Esophagus squamous epithelium (tissue), 5 donors: ENCODE measurements at regions not wholly inside any gene's neighbourhood (a gene's known extent, or its start where the extent isn't known, plus 50 kb on each side); places are given as distances from the start of the nearest gene placed in this dataset.

ENCODE experiments used
- DNase-seq: peaks from one replicate; lab custom pipeline; 2025; lab: John Stamatoyannopoulos, UW
- H3K27ac ChIP-seq, 4 donors: fragments of 200-600 bp; sonication (generic); one replicate each; pipeline ENCODE4 v1.5.1; 2016 to 2019; ENCODE audit warnings: mild to moderate bottlenecking in 1 of 4
- H3K27me3 ChIP-seq, 4 donors: fragments of 200-600 bp; sonication (generic); 1 replicate in 3 of 4; 2 replicates in 1 of 4; pipeline versions ENCODE4 v1.5.1 to v1.6.0; 2017 to 2021; ENCODE audit warnings: antibody characterized with exemption in 1 of 4
- H3K36me3 ChIP-seq, 3 donors: fragments of 200-600 bp; sonication (generic); one replicate each; pipeline ENCODE4 v1.5.1; 2016 to 2019
- H3K4me1 ChIP-seq, 3 donors: fragments of 200-600 bp; sonication (generic); one replicate each; pipeline ENCODE4 v1.5.1; 2017 to 2019
- H3K4me3 ChIP-seq, 4 donors: fragments of 200-600 bp; sonication (generic); 1 replicate in 3 of 4; 2 replicates in 1 of 4; pipeline ENCODE4 v1.5.1; 2016 to 2019; ENCODE audit warnings: mild to moderate bottlenecking in 2 of 4, moderate library complexity in 1 of 4
- H3K9me3 ChIP-seq, 3 donors: fragments of 200-600 bp; sonication (generic); one replicate each; pipeline ENCODE4 v1.5.1; 2016 to 2019
- POLR2A ChIP-seq, 4 donors: fragments of 450-650 bp; IDR thresholded peaks; one replicate each; pipeline ENCODE4 v1.6.1; 2017; ENCODE audit warnings: antibody characterized with exemption in 4 of 4, mild to moderate bottlenecking in 4 of 4, moderate library complexity in 3 of 4
- WGBS, 2 donors: methylation state at CpG; one replicate each; pipeline ENCODE4 v1.1.5; 2018; 5-methylcytosine and 5-hydroxymethylcytosine counted together
- intact Hi-C: fragments of 100-400 bp; cut with DNase I; formaldehyde crosslinking; loops from one replicate; pipeline ENCODE4 v1.15.0; 2022
- TF ChIP-seq, protein P1 (sequence below), 6 experiments: fragments of 450-650 bp in 4 of 6; fragments of 200-600 bp in 2 of 6; sonication (generic) in 2 of 6; IDR thresholded peaks; one replicate each; pipeline ENCODE4 v1.5.1; 2016 to 2019; ENCODE audit warnings: antibody characterized with exemption in 6 of 6, mild to moderate bottlenecking in 4 of 6, moderate library complexity in 4 of 6
- donor health status: DM: yes; HTN: yes; CAD: no.

DNA sequence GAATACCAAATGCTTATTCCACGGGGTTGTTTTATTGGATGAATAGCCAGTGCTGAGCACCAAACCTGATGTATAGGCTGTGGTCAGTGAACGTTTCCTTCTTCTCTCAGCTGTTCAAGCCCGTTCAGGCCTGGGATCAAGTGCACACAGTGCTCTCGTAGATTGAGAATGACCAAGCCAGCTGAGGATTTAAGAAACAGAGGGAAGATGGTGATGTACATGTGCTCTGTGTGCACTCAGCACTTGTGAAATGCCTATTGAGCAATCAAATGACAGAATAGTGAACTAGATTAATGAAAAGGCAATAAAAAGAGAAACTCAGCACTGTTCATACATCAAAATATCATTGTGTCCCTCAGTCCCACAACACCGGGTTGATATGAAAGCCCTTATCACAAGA is 302.5 kb downstream of the BMPER start:
- H3K9me3 ChIP-seq: no peaks in the 10 kb centered on the region
- no peaks in the 10 kb centered on the region for H3K27me3 ChIP-seq
- no peaks in the 10 kb centered on the region for H3K36me3 ChIP-seq
- H3K27ac ChIP-seq: no peak overlapping the region
- H3K4me1 ChIP-seq: no peaks in the 10 kb centered on the region
- no peak overlapping the region for H3K4me3 ChIP-seq
- WGBS, 2 donors: 82 to 84% methylated on average over 5 of the region's 5 CpGs
- TF ChIP-seq, protein P1, sequence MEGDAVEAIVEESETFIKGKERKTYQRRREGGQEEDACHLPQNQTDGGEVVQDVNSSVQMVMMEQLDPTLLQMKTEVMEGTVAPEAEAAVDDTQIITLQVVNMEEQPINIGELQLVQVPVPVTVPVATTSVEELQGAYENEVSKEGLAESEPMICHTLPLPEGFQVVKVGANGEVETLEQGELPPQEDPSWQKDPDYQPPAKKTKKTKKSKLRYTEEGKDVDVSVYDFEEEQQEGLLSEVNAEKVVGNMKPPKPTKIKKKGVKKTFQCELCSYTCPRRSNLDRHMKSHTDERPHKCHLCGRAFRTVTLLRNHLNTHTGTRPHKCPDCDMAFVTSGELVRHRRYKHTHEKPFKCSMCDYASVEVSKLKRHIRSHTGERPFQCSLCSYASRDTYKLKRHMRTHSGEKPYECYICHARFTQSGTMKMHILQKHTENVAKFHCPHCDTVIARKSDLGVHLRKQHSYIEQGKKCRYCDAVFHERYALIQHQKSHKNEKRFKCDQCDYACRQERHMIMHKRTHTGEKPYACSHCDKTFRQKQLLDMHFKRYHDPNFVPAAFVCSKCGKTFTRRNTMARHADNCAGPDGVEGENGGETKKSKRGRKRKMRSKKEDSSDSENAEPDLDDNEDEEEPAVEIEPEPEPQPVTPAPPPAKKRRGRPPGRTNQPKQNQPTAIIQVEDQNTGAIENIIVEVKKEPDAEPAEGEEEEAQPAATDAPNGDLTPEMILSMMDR (IDR thresholded peaks at IDR 0.05): no peak
- no peak for TF ChIP-seq POLR2A (IDR thresholded peaks at IDR 0.05)
- intact Hi-C loops: no loop called here
- no peak for DNase-seq

GRCh38 chr7:34208878-34209621 is 303.7 kb downstream of the BMPER start:
- Histone ChIP-seq H3K36me3 (no peaks in the 10 kb centered on the region), H3K27me3 (no peaks in the 10 kb centered on the region), H3K9me3 (no peaks in the 10 kb centered on the region), H3K27ac (no peak overlapping the region), H3K4me3 (no peak overlapping the region), H3K4me1 (no peaks in the 10 kb centered on the region)
- 51 to 72% methylated on average over 4 of the region's 5 CpGs for WGBS, 2 donors
- no peak for TF ChIP-seq POLR2A (IDR thresholded peaks at IDR 0.05)
- TF ChIP-seq, protein P1 (IDR thresholded peaks at IDR 0.05): no peak
- intact Hi-C loops: no loop called here
- no peak for DNase-seq

GRCh38 chr7:34211018-34211417 is 305.7 kb downstream of the BMPER start:
- H3K4me1 ChIP-seq: no peaks in the 10 kb centered on the region
- no peak for TF ChIP-seq POLR2A (IDR thresholded peaks at IDR 0.05)
- TF ChIP-seq, protein P1 (IDR thresholded peaks at IDR 0.05): no peak
- intact Hi-C loops: no loop called here
- H3K27ac ChIP-seq: no peak overlapping the region
- no peaks in the 10 kb centered on the region for H3K9me3 ChIP-seq
- no peaks in the 10 kb centered on the region for H3K27me3 ChIP-seq
- H3K4me3 ChIP-seq: no peak overlapping the region
- no peaks in the 10 kb centered on the region for H3K36me3 ChIP-seq
- DNase-seq: no peak

GRCh38 chr7:34217972-34218371 is 312.6 kb downstream of the BMPER start:
- H3K27ac ChIP-seq: no peak overlapping the region
- TF ChIP-seq, protein P1 (IDR thresholded peaks at IDR 0.05): no peak
- no peak for TF ChIP-seq POLR2A (IDR thresholded peaks at IDR 0.05)
- H3K4me3 ChIP-seq: no peak overlapping the region
- no peaks in the 10 kb centered on the region for H3K27me3 ChIP-seq
- no peaks in the 10 kb centered on the region for H3K9me3 ChIP-seq
- intact Hi-C loops: no loop called here
- no peaks in the 10 kb centered on the region for H3K4me1 ChIP-seq
- WGBS, 2 donors: 65 to 68% methylated on average over 1 of the region's 1 CpG
- DNase-seq: no peak
- H3K36me3 ChIP-seq: no peaks in the 10 kb centered on the region

- H3K27me3 ChIP-seq: no peaks in the 10 kb centered on the region
- H3K4me3 ChIP-seq: no peak overlapping the region
- no peaks in the 10 kb centered on the region for H3K9me3 ChIP-seq
- intact Hi-C loops: no loop called here
- no peak for DNase-seq
- H3K4me1 ChIP-seq: no peaks in the 10 kb centered on the region
- no peaks in the 10 kb centered on the region for H3K36me3 ChIP-seq
- 58% methylated on average over 3 of the region's 3 CpGs for WGBS, 2 donors
- no peak overlapping the region for H3K27ac ChIP-seq
- no peak for TF ChIP-seq POLR2A (IDR thresholded peaks at IDR 0.05)
- TF ChIP-seq, protein P1 (IDR thresholded peaks at IDR 0.05): no peak
These were observed 313.9 kb downstream of the BMPER start for GRCh38 chr7:34219153-34219718.
